CD4-positive, alpha-beta T cell treated with Interleukin-4 for 1 hour (primary cell): ENCODE measurements at regions not wholly inside any gene's neighbourhood (a gene's known extent, or its start where the extent isn't known, plus 50 kb on each side); places are given as distances from the start of the nearest gene placed in this dataset.
"Not testable (repeated sequence)": the region's sequence is repeated elsewhere in the genome, so short reads cannot be mapped to it uniquely, and the experiment has no call there.

ENCODE experiments used
- DNase-seq, 2 donors: peaks; one replicate each; pipeline ENCODE4 v3.0.0-alpha.2; 2020 to 2022

DNA sequence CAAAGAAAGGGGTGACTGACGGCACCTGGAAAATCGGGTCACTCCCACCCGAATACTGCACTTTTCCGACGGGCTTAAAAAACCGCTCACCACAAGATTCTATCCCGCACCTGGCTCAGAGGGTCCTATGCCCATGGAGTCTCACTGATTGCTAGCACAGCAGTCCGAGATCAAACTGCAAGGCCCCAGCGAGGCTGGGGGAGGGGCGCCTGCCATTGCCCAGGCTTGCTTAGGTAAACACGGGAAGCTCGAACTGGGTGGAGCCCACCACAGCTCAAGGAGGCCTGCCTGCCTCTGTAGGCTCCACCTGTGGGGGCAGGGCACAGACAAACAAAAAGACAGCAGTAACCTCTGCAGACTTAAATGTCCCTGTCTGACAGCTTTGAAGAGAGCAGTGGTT, 327.0 kb upstream of the MEIS2 start:
- not testable (repeated sequence) for DNase-seq

DNA sequence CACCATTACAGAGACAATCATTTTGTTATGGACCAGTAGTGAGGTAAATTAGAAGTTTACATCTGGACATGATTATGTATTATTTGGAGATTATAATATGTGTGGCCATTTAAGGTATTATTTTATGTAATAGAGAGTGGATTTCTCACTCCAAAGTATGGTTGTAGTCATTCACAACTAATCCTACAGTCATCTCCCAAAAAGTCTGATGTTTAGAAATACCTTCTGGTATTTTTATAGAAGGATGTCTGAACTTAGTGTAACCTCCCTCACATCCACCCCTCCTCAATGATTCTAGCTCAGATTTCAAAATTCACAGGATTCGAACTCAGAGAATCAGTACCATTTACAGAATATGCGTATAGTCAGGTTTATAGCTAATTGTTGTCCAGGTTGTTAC, 346.6 kb upstream of the MEIS2 start:
- no peak for DNase-seq

DNA sequence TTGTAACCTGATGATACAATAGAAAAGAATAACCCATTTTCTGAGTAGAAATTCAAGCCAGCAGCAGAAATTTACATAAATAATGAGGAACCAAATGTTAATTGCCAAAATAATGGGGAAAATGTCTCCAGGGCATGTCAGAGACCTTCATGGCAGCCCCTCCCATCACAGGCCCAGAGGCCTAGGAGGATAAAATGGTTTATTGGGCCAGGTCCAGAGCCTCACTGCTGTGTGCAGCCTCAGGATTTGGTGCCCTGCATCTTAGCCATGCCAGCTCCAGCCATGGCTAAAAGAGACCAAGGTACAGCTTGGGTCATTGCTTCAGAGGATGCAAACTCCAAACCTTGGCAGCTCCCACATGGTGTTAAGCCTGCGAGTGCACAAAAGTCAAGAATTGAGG, 352.1 kb upstream of the MEIS2 start:
- DNase-seq, result no peak

- DNase-seq, result no peak
Observed at GRCh38 chr15:37480482-37480881, 380.1 kb upstream of the MEIS2 start.

GRCh38 chr15:37481126-37481525, 380.8 kb upstream of the MEIS2 start:
- DNase-seq, result no peak

GRCh38 chr15:37483779-37484178, 383.4 kb upstream of the MEIS2 start:
- no peak for DNase-seq

- DNase-seq, result no peak
Observed at GRCh38 chr15:37485056-37485455, 384.7 kb upstream of the MEIS2 start.

DNA sequence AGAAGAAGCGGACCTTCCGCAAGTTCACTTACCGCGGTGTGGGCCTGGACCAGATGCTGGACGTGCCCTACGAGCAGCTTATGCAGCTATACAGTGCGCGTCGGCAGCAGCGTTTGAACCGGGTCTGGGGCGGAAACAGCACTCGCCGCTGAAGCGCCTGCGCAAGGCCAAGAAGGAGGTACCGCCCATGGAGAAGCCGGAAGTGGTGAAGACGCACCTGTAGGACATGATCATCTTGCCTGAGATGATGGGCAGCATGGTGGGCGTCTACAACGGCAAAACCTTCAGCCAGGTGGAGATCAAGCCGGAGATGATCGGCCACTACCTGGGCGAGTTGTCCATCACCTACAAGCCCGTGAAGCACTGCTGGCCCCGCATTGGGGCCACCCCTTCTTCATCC, 390.4 kb upstream of the MEIS2 start:
- DNase-seq, result no peak

- DNase-seq, result no peak
Observed at GRCh38 chr15:37516621-37517020, 416.3 kb upstream of the MEIS2 start.

DNA sequence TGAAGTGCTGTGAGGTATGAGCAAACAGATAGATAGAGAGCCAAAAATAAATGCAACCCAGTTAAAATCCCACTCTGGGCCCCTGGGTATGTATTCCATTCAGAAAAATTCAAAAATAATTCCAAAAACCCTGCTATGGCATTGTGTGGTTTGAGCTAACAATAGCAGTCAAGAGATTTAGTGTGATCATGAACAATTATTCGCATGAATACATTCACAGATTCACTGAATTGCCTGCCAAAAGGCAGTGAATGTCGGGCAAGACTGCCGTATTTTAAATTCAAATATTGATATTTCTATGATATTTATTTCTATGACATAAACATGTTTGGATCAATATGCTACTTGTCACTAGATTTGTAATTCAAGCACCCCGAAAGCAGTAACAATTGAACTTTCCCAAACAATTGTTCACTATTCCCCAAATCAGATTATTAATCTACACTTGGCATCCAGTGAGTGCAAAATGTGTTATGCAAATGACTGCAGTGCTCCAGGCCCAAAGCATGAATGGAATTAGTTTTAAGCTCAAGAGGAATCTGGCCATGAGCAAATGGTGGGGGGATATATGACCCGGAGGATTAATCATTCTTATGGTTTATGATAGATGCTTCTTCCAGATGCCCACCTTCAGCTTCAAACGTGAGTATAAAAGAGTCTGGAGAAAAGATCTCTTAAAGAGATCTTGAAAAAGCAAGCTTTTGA, 417.0 kb upstream of the MEIS2 start:
- no peak for DNase-seq

- DNase-seq, result no peak
Observed at GRCh38 chr15:37518436-37518835, 416.0 kb upstream of the TMCO5A start.

GRCh38 chr15:37520026-37520425, 414.4 kb upstream of the TMCO5A start:
- no peak for DNase-seq

DNA sequence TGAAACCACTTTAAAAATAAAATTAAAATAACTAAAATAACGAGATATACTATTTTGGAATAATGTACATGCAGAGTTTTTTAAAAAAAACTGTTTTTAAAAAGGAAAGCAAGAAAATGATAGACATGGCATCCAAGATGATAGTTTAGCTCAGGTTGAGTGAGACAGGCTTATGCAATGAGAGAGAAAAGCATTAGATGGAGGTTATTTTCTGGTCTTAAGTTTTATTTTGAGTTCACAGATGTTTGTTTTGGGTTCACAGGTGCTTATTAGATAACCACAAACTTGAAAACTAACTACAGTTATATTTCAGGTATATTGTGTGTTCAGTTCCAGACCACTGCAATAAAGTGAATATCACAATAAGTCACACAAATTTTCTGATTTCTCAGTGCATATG, 413.6 kb upstream of the TMCO5A start:
- DNase-seq, result no peak

- no peak for DNase-seq
Observed at GRCh38 chr15:37524601-37525000, 409.8 kb upstream of the TMCO5A start.

DNA sequence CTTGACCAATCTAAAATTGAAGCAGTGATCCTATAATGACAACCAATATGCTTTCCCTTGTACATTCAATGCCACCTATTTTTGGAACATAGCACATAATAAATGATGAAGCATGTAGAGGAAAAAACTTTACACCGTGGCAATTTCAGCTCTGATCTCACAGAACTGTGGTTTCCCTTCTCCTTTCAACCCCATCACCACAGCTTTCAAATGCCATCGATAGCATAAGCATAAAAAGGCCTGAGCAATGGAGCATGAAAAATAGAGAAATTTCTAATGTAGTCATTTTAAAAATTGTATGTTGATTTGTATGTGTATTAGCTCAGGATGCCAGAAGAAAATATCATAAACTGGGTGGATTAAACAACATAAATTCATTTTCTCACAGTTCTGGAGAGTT, 406.0 kb upstream of the TMCO5A start:
- DNase-seq, result no peak

GRCh38 chr15:37536967-37537605, 397.4 kb upstream of the TMCO5A start:
- no peak for DNase-seq

- DNase-seq, result no peak
Observed at GRCh38 chr15:37537802-37538201, 396.6 kb upstream of the TMCO5A start.

GRCh38 chr15:37548116-37548515, 386.3 kb upstream of the TMCO5A start:
- no peak for DNase-seq

GRCh38 chr15:37550360-37551024, 383.9 kb upstream of the TMCO5A start:
- no peak for DNase-seq

DNA sequence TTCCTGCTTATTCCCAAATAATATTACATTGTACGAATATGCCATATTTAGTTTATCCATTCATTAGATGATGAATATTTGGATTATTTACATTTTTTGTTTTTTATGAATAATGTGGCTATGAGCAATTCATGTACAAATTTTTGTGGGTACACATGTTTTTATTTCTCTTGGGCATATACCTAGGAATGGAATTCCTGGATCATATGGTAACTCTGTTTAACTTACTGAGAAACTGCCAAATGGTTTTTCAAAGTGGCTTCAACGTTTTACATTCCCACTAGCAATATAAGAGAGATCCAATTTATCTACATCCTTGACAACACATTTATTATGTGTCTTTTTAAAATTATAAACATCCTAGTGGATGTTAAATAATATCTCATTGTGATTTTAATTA, 362.0 kb upstream of the TMCO5A start:
- DNase-seq, result no peak

GRCh38 chr15:37574985-37575384, 359.5 kb upstream of the TMCO5A start:
- no peak for DNase-seq

GRCh38 chr15:37576952-37577351, 357.5 kb upstream of the TMCO5A start:
- no peak for DNase-seq

GRCh38 chr15:37581866-37582532, 352.4 kb upstream of the TMCO5A start:
- DNase-seq, result no peak

DNA sequence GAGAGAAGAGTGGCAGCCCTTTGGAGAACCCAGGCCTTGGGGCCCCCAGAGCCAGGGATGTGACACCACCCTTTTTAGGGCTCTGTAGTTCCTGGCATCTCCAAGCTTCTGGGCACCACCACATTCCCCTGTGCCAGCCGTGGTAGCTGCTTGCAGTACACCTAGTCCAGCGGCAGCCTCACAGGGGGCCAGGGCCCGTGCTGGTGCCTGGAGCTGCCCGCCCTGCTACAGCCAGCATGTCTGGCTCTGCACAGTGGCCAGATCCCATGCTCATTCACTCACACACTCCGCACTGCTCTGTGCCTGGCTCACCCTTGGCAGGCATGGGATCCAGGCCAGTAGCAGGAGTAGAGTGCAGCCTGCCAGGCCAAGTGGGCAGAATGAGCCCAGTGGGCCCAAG, 351.6 kb upstream of the TMCO5A start:
- DNase-seq, result no peak
